ENCODE measurements at regions not wholly inside any gene's neighbourhood (a gene's known extent, or its start where the extent isn't known, plus 50 kb on each side); places are given as distances from the start of the nearest gene placed in this dataset.

GRCh38 chr5:3784854-3785253, 189.2 kb downstream of the IRX1 start:
- TF ChIP-seq EGR1 (IDR thresholded peaks at IDR 0.05) (no peak), FOXM1 (IDR thresholded peaks at IDR 0.05; ENCODE audit: borderline replicate concordance, low read depth) (no peak), ZBTB7A (IDR thresholded peaks at IDR 0.05; ENCODE audit: low read depth) (no peak), REST (IDR thresholded peaks at IDR 0.05; ENCODE audit: low read depth) (no peak)

GRCh38 chr5:3786165-3786564, 190.5 kb downstream of the IRX1 start:
- TF ChIP-seq REST (IDR thresholded peaks at IDR 0.05; ENCODE audit: low read depth) (no peak), CREB1 (IDR thresholded peaks at IDR 0.05; ENCODE audit: low read depth) (no peak), TAF1 (IDR thresholded peaks at IDR 0.05; ENCODE audit: low read depth) (no peak), NFIC (IDR thresholded peaks at IDR 0.05) (no peak), CEBPB (IDR thresholded peaks at IDR 0.05) (no peak)
- TF ChIP-seq, protein P1, sequence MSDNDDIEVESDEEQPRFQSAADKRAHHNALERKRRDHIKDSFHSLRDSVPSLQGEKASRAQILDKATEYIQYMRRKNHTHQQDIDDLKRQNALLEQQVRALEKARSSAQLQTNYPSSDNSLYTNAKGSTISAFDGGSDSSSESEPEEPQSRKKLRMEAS (IDR thresholded peaks at IDR 0.05) = no peak
- TF ChIP-seq, protein P2, sequence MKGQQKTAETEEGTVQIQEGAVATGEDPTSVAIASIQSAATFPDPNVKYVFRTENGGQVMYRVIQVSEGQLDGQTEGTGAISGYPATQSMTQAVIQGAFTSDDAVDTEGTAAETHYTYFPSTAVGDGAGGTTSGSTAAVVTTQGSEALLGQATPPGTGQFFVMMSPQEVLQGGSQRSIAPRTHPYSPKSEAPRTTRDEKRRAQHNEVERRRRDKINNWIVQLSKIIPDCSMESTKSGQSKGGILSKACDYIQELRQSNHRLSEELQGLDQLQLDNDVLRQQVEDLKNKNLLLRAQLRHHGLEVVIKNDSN (IDR thresholded peaks at IDR 0.05) = no peak

DNA sequence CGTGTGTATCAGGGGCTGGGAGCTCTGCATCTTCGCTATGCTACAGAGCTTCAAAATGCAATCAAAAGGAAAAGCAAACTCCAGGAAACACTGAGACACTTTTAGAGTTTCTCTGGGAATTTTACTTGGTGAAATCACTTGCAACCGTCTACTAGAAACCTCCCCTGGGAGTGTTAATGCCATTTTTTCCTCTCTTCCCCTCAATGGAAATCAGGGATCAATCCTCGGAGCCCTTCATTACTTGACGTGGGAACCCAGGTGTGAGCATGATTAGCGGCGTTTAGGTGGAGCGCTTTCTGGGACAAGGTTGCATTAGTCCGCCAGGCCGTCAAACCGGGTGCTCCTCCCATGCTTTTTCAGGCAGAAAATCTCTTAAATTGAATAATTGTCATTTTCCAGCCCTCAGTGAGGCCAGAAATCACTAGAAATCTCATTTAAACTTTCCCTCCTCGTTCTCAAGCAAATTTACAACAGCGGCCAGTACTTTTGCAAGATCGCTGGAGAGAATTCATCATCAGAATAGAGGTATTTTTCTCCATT, 191.3 kb downstream of the IRX1 start:
- TF ChIP-seq REST (IDR thresholded peaks at IDR 0.05; ENCODE audit: low read depth) (no peak), CREB1 (IDR thresholded peaks at IDR 0.05; ENCODE audit: low read depth) (no peak), EP300 (IDR thresholded peaks at IDR 0.05; ENCODE audit: borderline replicate concordance) (no peak), EGR1 (IDR thresholded peaks at IDR 0.05) (no peak), TAF1 (IDR thresholded peaks at IDR 0.05; ENCODE audit: low read depth) (no peak), FOXM1 (IDR thresholded peaks at IDR 0.05; ENCODE audit: borderline replicate concordance, low read depth) (no peak), TCF12 (IDR thresholded peaks at IDR 0.05; ENCODE audit: low read depth) (no peak), RAD21 (IDR thresholded peaks at IDR 0.05; ENCODE audit: low read depth) (no peak)
- TF ChIP-seq, protein P1 (IDR thresholded peaks at IDR 0.05) = no peak

- TF ChIP-seq TEAD4 (IDR thresholded peaks at IDR 0.05) (no peak), YY1 (IDR thresholded peaks at IDR 0.05; ENCODE audit: low read depth) (no peak), TCF12 (IDR thresholded peaks at IDR 0.05; ENCODE audit: low read depth) (no peak), ZBTB7A (IDR thresholded peaks at IDR 0.05; ENCODE audit: low read depth) (no peak), CREB1 (IDR thresholded peaks at IDR 0.05; ENCODE audit: low read depth) (no peak), EGR1 (IDR thresholded peaks at IDR 0.05) (no peak), EP300 (IDR thresholded peaks at IDR 0.05; ENCODE audit: borderline replicate concordance) (no peak), RAD21 (IDR thresholded peaks at IDR 0.05; ENCODE audit: low read depth) (no peak)
- TF ChIP-seq, protein P2 (IDR thresholded peaks at IDR 0.05) = no peak
These were observed 192.0 kb downstream of the IRX1 start for GRCh38 chr5:3787604-3788003.

DNA sequence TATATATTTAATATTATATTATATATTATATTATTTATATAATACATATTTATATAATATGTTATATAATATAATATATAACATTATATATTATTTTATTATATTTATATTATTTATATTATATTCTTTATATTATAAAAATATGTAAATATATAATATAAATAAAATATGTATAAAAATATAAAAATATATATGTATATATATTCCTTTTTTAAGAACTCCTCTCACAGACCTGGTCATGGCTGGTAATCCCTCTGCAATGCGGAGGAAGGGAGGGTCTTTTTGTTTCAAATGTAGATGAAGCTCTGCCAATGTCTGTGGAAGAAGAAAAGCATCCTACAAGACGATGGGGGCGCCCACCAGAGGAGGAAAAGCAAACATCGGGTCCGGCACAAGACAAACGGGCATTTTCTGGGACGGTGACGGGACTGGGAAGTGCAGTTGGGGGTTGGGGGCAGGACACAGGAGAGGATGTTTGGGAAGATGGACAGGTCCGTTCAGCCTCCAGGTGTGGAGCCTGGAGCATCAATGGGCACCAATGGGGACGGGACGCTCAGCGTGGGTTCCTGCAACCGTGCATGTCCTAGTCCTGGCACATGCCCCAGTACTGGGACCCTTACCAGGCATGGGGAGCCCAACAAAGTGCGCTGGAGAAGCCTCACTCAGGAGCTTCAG, 194.0 kb downstream of the IRX1 start:
- TF ChIP-seq FOXM1 (IDR thresholded peaks at IDR 0.05; ENCODE audit: borderline replicate concordance, low read depth) (no peak), ZBTB7A (IDR thresholded peaks at IDR 0.05; ENCODE audit: low read depth) (no peak), TAF1 (IDR thresholded peaks at IDR 0.05; ENCODE audit: low read depth) (no peak), EP300 (IDR thresholded peaks at IDR 0.05; ENCODE audit: borderline replicate concordance) (no peak), REST (IDR thresholded peaks at IDR 0.05; ENCODE audit: low read depth) (no peak), TEAD4 (IDR thresholded peaks at IDR 0.05) (no peak)
- TF ChIP-seq, protein P2 (IDR thresholded peaks at IDR 0.05) = no peak

Measured in Ishikawa (cell line).